Head of caudate nucleus (tissue), 42 donors: ENCODE measurements at regions not wholly inside any gene's neighbourhood (a gene's known extent, or its start where the extent isn't known, plus 50 kb on each side); places are given as distances from the start of the nearest gene placed in this dataset.

Source experiments
- DNase-seq, 42 donors: peaks; one replicate each; pipeline versions ENCODE4 v3.0.0 to v3.0.0-alpha.2; 2020 to 2021; ENCODE audit warnings: mixed read lengths in 7 of 42
- intact Hi-C: fragments of 100-400 bp; cut with DNase I; formaldehyde crosslinking; loops from one replicate; pipeline ENCODE4 v1.15.0; 2022

DNA sequence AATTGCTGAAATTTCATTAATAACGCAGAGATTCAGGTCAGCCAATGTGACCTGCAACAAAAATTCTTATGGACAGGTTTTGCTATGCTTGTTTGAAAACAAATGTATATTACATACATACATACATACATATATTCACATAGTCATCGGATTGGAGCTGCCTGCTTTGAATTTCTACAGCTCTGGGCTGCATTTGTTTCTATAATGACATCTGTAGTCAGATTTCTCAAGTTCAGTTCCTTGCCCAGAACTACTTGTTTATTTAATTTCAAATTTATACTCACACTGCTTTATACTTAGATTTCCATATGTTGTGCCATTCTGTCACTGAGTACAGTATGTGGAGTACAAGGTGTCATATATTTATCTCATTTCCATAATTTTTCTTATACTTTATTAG lies 2775.0 kb downstream of the PCDH9 start:
- intact Hi-C loops: no loop called here
- no peak for DNase-seq

DNA sequence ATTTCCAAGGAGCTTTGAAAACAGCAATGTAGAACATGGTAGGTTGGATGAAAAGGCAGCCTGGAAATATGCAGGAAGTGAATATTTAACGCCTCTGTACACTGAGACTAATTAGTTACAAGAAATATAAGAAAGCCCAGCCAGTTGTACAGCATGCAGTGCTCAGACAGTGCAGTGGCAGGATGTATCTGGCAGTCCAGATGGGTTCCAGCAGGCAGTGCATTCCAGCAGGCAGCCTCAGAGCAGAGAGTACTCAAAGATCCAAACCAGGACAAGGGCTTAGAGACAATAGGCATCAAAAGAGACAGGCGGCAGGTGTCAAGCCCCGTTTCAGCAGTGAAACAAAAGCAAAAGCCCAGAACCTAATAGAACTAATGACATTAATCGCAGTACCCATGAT lies 2776.3 kb downstream of the PCDH9 start:
- intact Hi-C loops: no loop called here

DNA sequence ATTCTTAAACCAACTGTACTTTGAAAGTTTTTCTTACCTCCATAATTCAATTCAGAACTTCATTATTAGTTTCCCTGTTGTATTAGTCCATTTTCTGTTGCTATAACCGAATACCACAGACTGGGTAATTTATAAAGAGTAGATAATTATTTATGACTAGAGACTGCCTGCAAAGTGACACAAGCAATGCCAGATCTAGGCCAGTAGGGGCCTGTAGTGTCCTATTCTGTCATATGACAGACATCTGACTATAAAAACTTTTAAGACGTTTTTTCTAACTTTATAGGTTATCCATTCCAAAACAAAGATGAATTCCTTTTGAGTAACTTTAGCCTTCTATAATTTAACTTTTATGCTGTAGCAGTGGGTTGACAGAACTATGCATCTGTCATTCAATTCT lies 2783.8 kb downstream of the PCDH9 start:
- intact Hi-C loops: no loop called here
- no peak for DNase-seq

More for the DNA sequence above, 2776.3 kb downstream of the PCDH9 start:
- no peak for DNase-seq

DNA sequence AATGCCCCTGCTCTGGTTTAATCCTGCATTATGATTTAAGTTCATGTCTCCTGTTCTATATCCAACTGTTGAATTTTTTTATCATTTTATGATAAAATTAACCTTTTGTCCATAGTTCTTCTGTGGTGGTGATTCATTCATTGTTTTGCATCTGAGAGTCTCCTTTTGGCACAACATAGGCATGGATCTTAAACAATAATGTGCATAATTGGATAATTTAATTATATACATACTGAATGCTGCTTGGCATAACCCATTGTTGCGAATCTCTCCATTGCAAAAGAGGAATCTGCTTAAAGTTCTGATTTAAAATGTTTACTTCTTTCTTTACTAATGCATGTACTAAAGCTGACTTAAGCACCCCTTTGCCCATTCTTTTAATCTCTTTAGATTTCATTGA lies 2788.4 kb downstream of the PCDH9 start:
- intact Hi-C loops: no loop called here
- DNase-seq: no peak

DNA sequence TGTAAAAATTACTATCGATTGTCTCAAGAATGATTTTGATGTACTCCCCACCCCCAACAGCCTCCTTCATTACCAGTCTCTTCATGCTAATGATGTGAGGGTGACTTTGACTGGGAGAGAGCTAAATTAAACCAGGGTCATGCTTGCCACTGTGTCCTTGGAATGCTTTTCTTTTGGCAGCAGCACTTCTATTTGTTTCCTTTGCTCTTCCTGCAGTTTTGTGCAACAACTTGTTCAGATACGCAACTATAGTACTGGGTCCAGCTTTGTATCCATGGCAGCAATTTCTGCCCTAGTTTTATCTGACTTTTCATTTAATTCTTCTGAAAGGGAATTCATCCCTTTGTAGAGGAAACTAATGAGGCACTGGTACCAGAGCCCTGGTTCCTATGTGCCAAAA lies 2792.1 kb downstream of the PCDH9 start:
- peak in 1 of 42 donors; percentile 6 for DNase-seq
- intact Hi-C loops: no loop called here

DNA sequence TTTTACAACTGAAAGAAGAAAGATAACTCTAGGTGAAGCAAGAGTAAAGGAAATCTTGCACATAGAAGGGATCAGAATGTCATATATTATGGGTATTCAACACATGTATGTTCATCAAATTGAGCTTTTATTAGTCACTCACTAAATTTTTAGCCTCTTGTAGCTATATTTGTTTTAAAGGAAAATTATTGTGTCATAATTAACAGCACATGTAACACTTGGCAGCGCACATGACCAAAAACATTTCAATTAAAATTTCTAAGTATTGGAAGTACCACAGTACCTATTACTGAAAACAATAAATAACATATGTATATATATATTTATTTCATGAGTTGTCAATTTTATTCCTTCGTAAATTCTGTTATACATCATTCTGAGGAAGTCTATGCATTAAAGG lies 2800.4 kb downstream of the PCDH9 start:
- no peak for DNase-seq
- intact Hi-C loops: no loop called here

DNA sequence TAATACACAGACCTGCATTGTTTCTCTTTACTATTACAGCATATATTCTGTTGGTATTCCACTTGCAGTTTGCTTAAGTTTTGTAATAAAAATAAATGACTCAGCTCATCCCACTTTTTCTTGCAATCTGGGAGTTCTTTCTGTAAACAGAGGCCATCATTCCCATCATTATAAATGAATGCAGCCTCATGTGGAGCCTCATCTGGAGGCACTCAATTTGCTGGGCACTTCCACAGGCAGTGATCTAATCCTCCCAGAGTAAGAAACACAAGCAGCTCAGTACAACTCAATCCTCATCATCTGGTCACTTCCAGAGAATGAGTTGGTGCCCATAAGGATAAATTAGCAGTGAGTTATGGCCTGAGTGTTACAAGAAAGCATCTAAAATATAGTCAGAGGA lies 2801.9 kb downstream of the PCDH9 start:
- intact Hi-C loops: no loop called here
- no peak for DNase-seq

DNA sequence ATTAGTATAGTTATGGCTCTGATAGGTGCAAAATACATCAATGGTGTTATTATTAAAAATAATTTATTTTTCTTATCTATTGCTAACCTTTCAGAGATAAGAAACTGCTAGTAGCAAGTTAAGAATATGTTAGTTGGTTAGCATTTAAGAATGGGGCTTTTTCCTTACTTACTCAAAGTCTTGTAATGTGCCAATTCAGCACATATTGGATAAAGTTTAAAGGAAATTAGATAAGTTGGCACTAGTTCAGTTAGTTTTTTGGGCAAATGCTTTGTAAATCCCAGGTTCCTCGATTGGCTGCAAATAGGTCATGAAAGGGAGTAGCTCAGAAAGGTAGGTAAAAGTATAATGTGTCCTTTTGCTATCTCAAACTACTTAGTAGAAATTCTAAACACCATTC lies 2806.7 kb downstream of the PCDH9 start:
- no peak for DNase-seq
- intact Hi-C loops: no loop called here

DNA sequence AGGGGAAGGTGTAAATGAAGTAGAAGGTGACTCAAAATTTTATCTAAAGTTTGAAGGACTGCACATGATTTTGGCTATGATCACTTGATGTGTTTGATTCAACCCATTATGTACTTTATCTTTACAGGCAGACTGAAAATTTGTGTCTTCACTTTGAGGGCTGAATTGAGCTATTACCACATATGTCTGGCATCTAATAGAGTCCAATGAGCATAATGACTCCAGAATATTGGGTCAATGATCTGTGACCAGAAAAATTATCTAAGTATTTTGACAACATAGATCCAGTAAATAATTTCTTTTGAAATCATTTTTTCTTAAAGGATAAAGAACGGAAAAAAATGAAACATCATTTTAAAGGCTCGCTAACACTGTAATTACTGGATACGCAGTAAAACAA lies 2810.0 kb downstream of the PCDH9 start:
- intact Hi-C loops: no loop called here
- DNase-seq: no peak

DNA sequence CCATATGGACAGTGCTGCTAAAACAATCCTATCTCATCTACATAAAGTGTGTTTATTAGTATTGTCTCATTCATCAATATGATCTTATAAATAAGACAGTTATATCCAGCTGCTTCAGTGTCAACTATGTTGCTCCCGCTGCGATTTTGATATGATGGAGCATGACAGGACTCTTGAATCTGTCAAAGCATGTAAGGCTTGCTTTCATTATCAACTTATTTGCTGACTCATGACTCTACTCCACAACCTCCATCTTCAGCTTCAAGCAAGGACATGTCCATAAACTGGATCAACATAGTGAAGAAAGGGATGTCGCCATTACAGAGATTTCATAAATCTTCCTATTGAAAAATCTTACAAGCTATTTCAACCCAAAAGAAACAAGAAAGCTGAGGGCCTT lies 2812.6 kb downstream of the PCDH9 start:
- intact Hi-C loops: no loop called here
- DNase-seq: no peak

DNA sequence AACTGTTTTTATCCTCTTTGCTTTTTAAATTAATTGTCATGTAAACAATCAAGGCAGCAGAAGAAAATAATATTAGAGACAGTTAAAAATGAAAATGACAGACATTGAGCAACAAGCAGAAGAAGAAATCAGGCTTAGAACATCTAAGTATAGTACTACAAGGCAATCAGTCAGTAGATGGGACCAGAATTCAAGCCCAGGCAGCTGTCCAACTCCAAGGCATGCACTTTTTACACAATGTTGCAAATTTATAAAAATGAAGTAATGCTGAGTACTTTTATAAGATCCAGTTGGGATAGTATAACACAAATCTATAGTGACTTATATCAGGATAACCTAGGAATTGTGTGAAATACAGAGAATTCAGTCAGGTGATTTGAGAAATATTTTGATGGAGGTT lies 2815.8 kb downstream of the PCDH9 start:
- intact Hi-C loops: no loop called here
- DNase-seq: no peak

DNA sequence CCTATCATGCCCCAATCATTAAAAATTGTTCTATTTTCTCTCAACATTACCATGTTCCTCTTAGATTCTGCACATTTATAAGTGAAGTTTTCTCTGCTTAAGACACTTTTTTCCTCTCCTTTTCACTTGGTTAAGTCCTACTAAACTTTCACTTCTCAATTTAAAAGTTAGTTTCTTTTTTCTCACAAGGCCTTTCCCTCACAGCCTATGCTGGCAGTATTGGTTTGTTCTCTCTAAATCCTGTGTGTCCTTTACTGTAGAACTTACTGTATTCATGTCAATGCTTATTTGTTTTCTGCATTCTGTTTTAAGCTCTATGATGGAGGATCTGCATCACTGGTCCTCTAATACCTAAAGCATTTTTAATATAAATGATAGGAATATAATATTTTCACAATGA lies 2816.6 kb downstream of the PCDH9 start:
- no peak for DNase-seq
- intact Hi-C loops: no loop called here

DNA sequence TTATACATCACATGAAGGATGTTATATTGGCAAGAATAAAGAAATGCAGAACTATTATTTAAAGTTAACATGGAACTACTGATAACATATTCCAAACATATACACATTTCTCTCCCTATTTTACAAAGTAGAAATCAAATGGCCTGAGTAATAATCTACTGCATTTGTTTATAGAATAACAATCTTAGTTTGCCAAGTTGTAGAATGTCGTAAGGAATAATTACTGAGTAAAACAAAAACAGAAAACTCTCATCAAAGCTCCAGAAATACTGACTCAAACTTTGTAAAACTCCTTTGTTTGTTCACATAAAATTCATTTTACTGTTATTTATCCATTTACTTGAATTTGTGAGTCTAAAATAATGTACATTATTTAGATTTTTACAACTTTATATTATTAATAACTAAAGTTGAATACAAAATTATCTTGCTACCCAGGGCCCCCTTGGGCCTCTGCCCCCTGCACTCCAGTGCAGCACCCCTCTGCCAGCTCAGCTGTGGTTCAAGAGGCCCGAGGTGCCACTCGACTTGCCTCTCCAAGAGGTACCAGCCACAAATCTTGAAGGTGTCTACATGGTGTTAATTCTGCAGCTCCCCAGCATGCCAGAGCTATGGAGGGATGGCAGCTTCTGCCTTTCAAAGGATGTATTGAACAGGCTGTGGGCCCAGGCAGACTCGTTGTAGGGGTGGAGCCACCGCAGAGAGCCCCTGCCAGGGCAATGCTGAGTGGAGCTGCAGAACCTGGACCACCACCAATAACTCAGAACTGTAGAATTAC lies 2819.7 kb downstream of the PCDH9 start:
- intact Hi-C loops: no loop called here
- DNase-seq: no peak

DNA sequence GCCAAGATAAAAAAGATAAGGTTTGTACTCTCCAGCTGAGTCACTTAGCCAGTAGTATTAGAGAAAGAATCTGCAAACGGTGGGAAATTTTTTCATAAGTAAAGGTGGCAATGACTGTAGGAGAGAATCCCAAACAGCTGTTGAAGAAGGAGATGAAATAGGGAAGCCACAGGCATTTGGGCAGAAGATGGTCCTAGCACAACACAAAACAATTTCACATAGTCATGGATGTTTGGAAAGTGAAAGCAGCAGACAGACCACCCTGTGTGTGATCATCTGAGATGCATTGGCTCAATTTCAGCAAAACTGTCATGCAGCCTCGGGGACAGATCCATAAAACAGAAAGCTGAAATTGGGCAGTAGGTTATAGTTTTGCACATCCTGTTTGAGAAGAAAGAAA lies 2832.4 kb downstream of the PCDH9 start:
- intact Hi-C loops: no loop called here
- DNase-seq: no peak

DNA sequence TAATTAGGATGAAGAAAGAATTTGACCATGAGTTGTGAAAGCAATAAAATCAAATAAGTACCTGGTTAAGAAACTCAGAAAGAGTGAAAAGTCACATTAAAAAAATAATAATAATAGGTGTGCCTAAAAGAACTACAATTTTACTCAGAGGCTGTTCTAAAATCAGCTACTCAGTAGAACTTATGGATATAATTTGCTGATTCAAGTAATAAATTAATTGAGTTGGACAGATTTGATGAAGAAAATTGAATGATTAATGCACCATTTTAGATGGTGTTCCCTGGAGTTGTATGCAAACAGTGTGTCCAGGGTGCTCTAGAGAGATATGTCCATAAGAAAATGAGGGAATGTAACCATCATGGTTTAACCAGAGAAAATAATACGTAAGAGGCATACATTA lies 2852.5 kb downstream of the PCDH9 start:
- intact Hi-C loops: no loop called here
- DNase-seq: no peak

DNA sequence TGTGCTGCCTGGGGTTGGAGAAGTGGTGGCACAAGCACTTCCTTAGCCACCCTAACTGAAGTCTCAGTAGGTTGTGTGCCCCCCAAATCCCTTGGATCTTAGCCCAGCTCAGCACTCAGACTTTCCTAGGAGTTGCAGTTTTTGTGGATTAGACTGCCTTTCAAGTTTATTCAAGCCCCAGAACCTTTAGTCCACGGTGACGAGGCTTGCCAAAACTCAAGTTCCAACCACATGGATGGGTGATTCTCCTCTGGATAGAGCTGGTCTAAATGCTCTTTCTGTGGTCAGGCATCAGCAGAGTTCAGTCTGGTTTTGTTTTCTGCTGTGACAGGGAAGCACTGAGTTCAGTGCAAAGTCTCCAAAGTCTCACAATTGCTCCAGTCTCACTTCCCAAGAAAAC lies 2858.7 kb downstream of the PCDH9 start:
- DNase-seq: no peak
- intact Hi-C loops: no loop called here

DNA sequence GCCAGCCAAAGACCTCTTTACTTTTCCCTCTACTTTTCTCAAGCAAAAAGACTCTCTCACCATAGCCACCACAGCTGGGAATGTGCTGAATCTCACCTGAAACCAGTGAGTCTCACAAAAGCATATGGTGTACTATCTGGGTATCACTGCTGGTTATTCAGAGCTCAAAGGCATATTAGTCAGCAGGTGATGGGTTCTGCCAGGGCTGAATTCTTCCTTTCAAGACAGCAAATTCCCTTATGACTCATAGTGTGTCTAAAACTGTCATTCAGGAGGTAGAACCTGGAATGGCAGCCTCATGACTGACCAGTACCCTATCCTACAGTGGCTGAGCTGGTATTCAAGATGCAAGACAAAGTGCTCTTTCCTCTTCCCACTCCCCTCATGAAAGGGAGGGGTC lies 2859.1 kb downstream of the PCDH9 start:
- intact Hi-C loops: no loop called here

DNA sequence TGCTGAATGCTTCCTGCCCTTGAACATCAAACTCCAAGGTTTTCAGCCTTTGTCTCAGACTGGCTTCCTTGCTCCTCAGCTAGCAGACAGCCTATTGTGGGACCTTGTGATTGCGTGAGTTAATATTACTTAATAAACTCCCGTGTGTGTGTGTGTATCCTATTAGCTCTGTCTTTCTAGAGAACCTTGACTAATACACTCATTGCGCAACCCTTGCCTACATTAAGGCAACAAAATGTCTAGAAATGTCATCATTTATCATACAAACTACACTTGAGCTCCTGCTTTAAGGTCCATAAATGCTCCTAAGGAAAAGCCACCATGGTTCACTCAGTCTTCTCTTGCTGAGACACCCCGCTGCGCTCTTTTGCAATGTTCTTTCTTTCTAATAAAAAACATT lies 2861.0 kb downstream of the PCDH9 start:
- intact Hi-C loops: no loop called here
- DNase-seq: no peak

More for the DNA sequence above, 2859.1 kb downstream of the PCDH9 start:
- DNase-seq: no peak

DNA sequence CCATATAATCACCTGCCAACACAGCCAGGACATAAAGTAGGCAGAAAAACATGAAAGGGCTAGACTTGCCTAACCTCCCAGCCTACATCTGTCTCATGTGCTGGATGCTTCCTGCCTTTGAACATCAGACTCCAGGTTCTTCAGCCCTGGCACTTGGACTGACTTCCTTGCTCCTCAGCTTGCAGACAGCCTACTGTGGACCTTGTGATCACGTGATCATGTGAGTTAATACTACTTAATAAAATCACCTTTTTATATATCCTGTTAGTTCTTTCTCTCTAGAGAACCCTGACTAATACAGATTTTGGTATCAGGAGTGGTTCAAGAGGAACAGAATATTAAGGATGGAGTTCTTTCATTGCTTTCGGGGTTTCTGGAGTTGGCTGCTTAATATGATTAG lies 2867.6 kb downstream of the PCDH9 start:
- intact Hi-C loops: no loop called here
- DNase-seq: no peak

DNA sequence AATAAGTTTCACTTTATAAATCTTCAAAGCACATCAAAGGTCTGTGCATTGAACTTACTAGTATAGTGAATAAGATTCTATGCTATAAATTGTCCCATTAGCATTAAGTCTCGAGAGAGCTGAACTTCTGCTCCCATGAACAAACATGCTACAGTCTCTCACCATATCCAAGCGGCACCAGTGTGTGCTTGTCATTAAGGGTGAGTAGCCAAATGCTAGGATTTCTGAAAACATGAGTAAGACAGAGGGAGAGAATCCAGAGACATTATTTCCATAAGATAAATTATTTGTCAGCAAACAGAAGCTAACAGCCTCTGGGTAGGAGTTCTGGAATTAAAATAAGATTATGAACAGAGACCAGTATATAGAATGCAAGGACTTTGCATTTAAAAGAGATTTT lies 2882.5 kb downstream of the PCDH9 start:
- intact Hi-C loops: no loop called here
- no peak for DNase-seq

DNA sequence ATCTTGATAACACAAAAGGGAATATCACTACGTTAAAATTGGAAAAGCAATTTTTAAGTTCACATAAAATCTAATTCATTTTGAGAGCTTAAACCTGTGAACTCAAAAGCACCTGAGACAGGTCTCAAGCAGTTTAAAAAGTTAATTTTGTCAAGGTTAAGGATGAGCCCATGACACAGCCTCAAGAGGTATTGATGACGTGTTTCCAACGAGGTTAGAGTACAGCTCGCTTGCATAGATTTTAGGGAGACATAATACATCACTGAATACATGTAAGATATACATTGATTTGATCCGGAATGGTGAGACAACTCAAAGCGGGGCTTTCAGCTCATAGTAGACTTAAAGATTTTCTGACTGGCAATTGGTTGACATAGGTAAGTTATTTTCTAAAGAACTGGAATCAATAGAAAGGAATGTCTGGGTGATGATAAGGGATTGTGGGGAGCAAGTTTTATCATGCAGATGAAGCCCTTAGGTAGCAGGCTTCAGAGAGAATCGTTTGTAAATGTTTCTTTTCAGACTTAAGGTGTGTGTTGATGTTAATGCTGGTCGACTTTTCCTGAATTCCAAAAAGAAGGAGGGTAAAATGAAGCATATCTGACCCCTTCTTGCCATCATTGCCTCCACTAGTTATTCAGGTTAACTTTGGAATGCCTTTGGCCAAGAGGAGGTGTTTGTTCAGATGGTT lies 2890.6 kb downstream of the PCDH9 start:
- DNase-seq: no peak
- intact Hi-C loops: no loop called here
